WI38 (cell line): ENCODE measurements at regions not wholly inside any gene's neighbourhood (a gene's known extent, or its start where the extent isn't known, plus 50 kb on each side); places are given as distances from the start of the nearest gene placed in this dataset.

Experiments
- H3K4me3 ChIP-seq: 2 replicates; pipeline ENCODE4 v1.5.1; 2011; ENCODE audit warnings: low read depth, mild to moderate bottlenecking, control low read depth, low read length
- TF ChIP-seq, protein P1 (sequence below): IDR thresholded peaks from 2 replicates; pipeline ENCODE4 v1.5.1; 2012; ENCODE audit warnings: low read depth, mild to moderate bottlenecking, control low read depth, low read length

DNA sequence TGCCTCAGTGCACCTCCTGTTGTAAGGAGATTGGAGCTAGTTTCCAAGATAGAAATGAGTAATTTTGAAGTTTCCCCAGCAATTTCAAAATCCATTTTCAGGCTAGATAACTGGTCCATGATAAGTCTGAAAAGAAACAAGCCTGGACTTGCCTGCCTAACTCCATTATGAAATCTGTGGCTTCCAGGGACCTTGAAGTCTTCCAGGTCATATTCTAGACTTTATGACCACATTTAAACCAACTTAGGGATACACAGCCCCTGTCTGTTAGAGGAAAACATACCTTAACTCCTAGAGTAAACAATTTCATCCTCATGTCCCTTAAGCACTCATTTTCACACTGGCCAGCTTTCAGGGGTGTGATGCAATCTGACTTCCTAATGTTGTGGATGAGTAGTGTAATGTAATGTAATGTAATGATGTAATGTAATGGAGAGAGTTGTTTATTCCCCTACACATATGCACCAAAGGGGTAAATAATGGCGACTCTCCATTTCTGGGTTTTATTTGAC is 96.7 kb upstream of the FAM20A start:
- TF ChIP-seq, protein P1, sequence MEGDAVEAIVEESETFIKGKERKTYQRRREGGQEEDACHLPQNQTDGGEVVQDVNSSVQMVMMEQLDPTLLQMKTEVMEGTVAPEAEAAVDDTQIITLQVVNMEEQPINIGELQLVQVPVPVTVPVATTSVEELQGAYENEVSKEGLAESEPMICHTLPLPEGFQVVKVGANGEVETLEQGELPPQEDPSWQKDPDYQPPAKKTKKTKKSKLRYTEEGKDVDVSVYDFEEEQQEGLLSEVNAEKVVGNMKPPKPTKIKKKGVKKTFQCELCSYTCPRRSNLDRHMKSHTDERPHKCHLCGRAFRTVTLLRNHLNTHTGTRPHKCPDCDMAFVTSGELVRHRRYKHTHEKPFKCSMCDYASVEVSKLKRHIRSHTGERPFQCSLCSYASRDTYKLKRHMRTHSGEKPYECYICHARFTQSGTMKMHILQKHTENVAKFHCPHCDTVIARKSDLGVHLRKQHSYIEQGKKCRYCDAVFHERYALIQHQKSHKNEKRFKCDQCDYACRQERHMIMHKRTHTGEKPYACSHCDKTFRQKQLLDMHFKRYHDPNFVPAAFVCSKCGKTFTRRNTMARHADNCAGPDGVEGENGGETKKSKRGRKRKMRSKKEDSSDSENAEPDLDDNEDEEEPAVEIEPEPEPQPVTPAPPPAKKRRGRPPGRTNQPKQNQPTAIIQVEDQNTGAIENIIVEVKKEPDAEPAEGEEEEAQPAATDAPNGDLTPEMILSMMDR, result no peak
- no peak overlapping the region for H3K4me3 ChIP-seq

DNA sequence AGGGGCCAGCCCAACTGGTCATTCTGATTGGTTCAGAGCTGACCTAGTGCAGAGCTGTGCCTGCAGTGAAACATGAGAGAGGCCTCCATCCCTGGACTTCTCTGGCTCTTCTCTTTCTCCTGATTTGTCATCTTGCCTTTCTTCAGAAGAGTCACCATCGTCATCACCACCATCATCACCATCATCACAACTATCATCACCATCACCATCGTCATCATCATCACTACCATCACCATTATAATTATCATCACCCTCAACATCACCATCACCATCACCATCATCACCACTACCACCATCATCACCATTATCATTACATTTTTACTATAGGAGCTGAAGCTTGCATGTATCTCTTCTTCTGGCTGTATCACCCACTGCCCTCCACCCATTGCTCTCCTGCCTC is 94.5 kb upstream of the FAM20A start:
- TF ChIP-seq, protein P1, result no peak
- no peak overlapping the region for H3K4me3 ChIP-seq

DNA sequence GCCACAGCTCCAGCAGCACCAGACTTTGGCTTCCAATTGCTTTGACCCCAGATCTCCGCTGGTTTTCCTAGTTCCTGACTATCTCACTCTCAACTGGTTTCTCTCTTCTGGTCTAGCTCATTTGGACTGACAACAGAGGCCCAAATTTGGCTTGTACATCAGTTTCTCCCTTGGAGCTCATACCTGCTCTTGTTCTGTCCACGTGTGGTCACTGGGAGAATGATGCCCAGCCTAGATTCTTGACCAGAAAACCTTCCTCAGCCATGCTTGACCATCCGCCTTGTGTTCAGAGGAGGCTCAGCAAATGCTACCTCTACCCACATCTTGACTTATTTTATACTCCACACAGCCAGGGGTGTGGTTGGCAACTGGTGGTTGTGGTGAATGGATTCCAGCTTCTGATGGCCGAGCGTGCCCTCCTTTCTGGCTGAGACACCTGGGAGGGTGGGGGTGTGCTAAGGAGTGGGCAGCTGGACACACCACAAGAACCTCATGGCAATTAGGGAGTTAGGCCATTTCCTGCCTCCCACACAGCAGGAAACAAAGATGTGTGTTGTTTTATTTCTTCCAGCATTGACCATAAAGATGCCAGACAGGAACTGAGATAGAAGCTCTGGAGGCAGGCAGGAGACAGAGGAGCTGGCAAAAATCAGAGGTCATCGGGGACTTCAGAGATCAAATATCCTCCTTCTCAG is 93.8 kb upstream of the FAM20A start:
- TF ChIP-seq, protein P1, result no peak
- H3K4me3 ChIP-seq, result no peak overlapping the region

DNA sequence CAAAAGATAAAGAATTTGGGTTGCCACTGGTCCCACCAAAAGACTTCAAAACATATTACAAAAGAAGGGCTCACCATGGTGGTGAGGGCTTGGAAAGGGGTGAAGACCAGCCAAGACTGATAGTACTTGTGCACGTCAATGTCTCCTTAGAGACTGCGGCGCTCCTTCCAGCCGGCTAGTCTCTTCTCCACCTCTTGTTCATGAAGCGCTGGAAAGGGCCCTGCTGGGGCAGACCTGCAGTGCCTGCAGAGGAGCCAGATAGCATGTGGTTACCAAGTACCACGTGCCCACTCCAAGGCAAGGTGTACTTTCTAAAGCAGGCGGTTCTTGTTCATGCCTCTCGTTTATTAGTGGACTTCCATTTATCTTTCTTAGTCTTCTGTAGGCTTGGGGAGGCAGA is 92.7 kb upstream of the FAM20A start:
- H3K4me3 ChIP-seq, result no peak overlapping the region
- TF ChIP-seq, protein P1, result no peak

DNA sequence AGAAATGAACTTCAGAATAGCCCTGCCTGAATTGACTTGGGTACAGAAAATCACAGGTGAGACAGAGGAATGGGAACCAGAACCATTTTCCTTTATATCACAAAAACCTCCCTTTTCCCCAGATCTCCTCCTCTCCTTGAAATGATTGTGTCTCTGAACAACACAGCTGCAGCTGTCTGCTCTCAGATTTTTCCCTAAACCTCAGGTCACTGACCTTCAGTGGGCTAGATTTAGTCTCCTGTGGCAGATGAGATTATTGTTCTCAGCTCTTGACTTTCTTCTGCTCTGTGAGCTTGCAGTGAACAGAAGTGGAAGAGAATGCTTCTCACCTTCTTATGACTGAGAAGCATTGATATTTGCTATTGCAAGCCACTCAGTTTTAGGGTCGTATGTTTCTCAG is 92.3 kb upstream of the FAM20A start:
- no peak overlapping the region for H3K4me3 ChIP-seq
- TF ChIP-seq, protein P1, result no peak

DNA sequence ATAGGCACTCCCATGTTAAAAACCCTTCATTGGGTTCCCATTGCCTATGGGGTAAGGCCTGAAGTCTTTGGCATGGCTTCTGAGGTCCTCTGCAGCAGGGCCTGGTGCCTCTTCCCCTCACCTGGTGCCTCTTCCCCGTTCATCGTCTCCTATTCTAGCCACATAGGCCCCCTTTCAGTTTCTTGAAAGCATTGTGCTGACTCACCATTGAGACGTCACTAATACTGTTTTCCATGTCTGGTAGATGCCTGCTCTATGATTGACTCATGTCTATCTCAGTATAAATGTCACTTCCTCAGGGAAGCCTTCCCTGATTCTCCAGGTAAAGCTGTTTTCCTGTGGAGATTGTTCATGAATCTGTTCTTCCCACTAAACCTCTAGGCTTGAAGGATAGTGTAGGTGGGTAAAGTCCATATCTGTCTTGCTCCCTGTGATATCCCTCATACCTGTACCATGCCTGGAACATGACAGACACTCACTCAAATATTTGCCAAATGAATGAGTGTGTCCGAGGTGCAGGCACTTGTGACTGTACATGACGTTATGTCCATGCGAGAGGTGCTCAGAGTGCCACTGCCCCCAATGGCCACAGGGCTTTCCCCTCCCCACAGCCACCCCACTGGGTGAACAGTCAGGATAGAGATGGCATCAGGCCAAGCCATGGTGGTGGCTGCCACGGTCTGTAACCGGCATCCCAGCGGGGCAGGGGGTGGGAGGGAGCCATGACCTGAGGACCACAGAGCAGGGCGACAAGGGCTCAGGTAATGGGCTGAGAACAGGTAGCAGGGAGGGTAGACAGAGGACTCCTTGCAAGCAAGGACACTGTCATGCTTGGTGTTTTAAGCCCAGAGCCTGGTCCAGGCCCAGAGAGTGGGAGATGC is 85.2 kb upstream of the FAM20A start:
- H3K4me3 ChIP-seq, result no peak overlapping the region
- TF ChIP-seq, protein P1, result no peak

DNA sequence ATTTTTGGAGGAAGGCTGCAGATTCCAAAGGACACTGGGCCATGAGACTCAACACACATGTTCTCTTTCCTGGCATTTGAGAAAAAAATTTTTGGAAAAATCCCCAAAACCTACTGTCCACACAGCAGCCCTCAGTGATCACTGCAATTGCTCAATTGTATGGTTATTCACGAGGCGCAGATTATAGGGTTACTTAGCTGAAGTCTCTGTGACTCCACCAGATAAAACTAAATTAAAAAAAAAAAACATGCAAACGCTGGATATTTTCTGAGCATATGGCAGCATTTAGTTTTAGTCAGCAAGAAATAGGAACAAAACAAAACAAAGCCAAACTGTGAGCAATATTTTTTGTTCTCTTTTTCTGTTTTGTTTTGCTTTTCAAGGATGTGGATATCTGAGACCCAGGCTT is 83.8 kb upstream of the FAM20A start:
- TF ChIP-seq, protein P1, result no peak
- H3K4me3 ChIP-seq, result no peak overlapping the region
